B cell (primary cell): ENCODE measurements at regions not wholly inside any gene's neighbourhood (a gene's known extent, or its start where the extent isn't known, plus 50 kb on each side); places are given as distances from the start of the nearest gene placed in this dataset.

ENCODE experiments used
- EZH2 ChIP-seq: IDR thresholded peaks from 2 replicates; pipeline ENCODE4 v1.6.1; 2012; ENCODE audit warnings: borderline replicate concordance, low read depth, mild to moderate bottlenecking, moderate library complexity, low read length; ENCODE audit not compliant: insufficient read depth, poor library complexity, severe bottlenecking
- TF ChIP-seq, protein P1 (sequence below): fragments of 200-600 bp; IDR thresholded peaks from one replicate; pipeline ENCODE4 v1.8.0; 2022; ENCODE audit warnings: antibody characterized with exemption, mild to moderate bottlenecking

DNA sequence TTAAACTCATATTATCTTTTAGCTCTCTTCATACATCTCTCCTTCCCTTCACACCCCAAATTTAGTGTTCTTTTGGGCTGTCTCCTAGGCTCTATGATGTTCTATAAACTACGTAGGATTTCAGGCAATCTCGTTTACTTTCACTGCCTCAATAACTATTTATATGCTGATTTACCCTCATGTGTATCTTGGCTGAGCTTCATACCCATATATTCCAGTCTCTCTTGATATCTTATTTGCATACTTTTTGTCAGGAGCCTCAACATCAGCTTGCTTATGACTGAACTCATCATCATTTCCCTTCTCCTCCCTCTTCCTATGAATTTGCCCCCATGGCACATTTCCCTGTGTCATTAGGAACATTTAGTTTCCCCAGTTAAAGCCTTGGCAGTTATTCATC lies 262.1 kb upstream of the FBXO33 start:
- TF ChIP-seq, protein P1, sequence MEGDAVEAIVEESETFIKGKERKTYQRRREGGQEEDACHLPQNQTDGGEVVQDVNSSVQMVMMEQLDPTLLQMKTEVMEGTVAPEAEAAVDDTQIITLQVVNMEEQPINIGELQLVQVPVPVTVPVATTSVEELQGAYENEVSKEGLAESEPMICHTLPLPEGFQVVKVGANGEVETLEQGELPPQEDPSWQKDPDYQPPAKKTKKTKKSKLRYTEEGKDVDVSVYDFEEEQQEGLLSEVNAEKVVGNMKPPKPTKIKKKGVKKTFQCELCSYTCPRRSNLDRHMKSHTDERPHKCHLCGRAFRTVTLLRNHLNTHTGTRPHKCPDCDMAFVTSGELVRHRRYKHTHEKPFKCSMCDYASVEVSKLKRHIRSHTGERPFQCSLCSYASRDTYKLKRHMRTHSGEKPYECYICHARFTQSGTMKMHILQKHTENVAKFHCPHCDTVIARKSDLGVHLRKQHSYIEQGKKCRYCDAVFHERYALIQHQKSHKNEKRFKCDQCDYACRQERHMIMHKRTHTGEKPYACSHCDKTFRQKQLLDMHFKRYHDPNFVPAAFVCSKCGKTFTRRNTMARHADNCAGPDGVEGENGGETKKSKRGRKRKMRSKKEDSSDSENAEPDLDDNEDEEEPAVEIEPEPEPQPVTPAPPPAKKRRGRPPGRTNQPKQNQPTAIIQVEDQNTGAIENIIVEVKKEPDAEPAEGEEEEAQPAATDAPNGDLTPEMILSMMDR = no peak
- no peak for TF ChIP-seq EZH2
